ENCODE measurements at regions not wholly inside any gene's neighbourhood (a gene's known extent, or its start where the extent isn't known, plus 50 kb on each side); places are given as distances from the start of the nearest gene placed in this dataset.

DNA sequence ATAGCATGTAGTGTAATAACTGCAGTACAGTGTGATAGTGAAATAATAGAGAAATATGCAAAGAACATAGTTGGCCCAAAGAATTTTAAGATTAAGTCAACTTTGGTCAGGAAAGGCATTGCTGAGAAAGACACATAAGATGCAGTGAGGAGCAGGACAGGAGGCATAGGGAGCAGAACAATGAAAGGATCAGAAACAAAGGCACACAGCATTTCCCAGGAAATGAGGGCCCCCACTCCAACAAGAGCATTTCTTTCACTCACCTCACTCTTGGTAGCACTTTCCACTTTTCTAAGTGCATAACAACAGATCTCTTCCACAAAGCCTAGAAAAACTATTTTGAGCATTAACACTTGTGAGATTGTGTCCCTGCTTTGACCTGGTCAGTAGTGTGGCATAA is 238.4 kb upstream of the FAT3 start:
- TF ChIP-seq, protein P1, sequence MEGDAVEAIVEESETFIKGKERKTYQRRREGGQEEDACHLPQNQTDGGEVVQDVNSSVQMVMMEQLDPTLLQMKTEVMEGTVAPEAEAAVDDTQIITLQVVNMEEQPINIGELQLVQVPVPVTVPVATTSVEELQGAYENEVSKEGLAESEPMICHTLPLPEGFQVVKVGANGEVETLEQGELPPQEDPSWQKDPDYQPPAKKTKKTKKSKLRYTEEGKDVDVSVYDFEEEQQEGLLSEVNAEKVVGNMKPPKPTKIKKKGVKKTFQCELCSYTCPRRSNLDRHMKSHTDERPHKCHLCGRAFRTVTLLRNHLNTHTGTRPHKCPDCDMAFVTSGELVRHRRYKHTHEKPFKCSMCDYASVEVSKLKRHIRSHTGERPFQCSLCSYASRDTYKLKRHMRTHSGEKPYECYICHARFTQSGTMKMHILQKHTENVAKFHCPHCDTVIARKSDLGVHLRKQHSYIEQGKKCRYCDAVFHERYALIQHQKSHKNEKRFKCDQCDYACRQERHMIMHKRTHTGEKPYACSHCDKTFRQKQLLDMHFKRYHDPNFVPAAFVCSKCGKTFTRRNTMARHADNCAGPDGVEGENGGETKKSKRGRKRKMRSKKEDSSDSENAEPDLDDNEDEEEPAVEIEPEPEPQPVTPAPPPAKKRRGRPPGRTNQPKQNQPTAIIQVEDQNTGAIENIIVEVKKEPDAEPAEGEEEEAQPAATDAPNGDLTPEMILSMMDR (IDR thresholded peaks at IDR 0.05) = no peak
- TF ChIP-seq TCF12 (IDR thresholded peaks at IDR 0.05) (no peak), CHD2 (IDR thresholded peaks at IDR 0.05; ENCODE audit: low read length, partially characterized antibody) (no peak)

Data from SK-N-SH (cell line).